HK-2 (cell line): ENCODE measurements at regions not wholly inside any gene's neighbourhood (a gene's known extent, or its start where the extent isn't known, plus 50 kb on each side); places are given as distances from the start of the nearest gene placed in this dataset.

ENCODE experiments used
- DNase-seq: peaks from one replicate; pipeline ENCODE4 v3.0.0-alpha.2; 2018; ENCODE audit not compliant: unreplicated experiment

- DNase-seq, result no peak
Observed at GRCh38 chr15:39473298-39473947, 107.5 kb upstream of the THBS1 start.

- DNase-seq, result no peak
Observed at GRCh38 chr15:39474657-39475056, 106.2 kb upstream of the THBS1 start.

GRCh38 chr15:39478996-39479395, 101.9 kb upstream of the THBS1 start:
- DNase-seq, result no peak

- DNase-seq, result no peak
Observed at GRCh38 chr15:39479911-39480310, 101.0 kb upstream of the THBS1 start.

- DNase-seq, result no peak
Observed at GRCh38 chr15:39482459-39482858, 98.4 kb upstream of the THBS1 start.

- no peak for DNase-seq
Observed at GRCh38 chr15:39486621-39487457, 94.0 kb upstream of the THBS1 start.

GRCh38 chr15:39487458-39487735, 93.5 kb upstream of the THBS1 start:
- no peak for DNase-seq

GRCh38 chr15:39488516-39488915, 92.4 kb upstream of the THBS1 start:
- no peak for DNase-seq

- no peak for DNase-seq
Observed at GRCh38 chr15:39488961-39489360, 91.9 kb upstream of the THBS1 start.

- no peak for DNase-seq
Observed at GRCh38 chr15:39491115-39491885, 89.6 kb upstream of the THBS1 start.

GRCh38 chr15:39491886-39492490, 88.9 kb upstream of the THBS1 start:
- no peak for DNase-seq

GRCh38 chr15:39493424-39494067, 87.3 kb upstream of the THBS1 start:
- DNase-seq, result no peak

GRCh38 chr15:39494462-39494861, 86.4 kb upstream of the THBS1 start:
- DNase-seq, result no peak

GRCh38 chr15:39495871-39496840, 84.7 kb upstream of the THBS1 start:
- no peak for DNase-seq

GRCh38 chr15:39497016-39497758, 83.7 kb upstream of the THBS1 start:
- no peak for DNase-seq

GRCh38 chr15:39497759-39498565, 82.9 kb upstream of the THBS1 start:
- no peak for DNase-seq

- DNase-seq, result no peak
Observed at GRCh38 chr15:39498629-39499028, 82.2 kb upstream of the THBS1 start.

- DNase-seq, result no peak
Observed at GRCh38 chr15:39499042-39499441, 81.8 kb upstream of the THBS1 start.

- DNase-seq, result no peak
Observed at GRCh38 chr15:39499681-39500080, 81.2 kb upstream of the THBS1 start.
